Globus pallidus (tissue), 1 donor: ENCODE measurements at regions not wholly inside any gene's neighbourhood (a gene's known extent, or its start where the extent isn't known, plus 50 kb on each side); places are given as distances from the start of the nearest gene placed in this dataset.

Experiments
- DNase-seq: peaks from one replicate; pipeline ENCODE4 v3.0.0-alpha.2; 2015; ENCODE audit warnings: low spot score

GRCh38 chr14:51546603-51547258, 105.0 kb upstream of the FRMD6 start:
- no peak for DNase-seq

DNA sequence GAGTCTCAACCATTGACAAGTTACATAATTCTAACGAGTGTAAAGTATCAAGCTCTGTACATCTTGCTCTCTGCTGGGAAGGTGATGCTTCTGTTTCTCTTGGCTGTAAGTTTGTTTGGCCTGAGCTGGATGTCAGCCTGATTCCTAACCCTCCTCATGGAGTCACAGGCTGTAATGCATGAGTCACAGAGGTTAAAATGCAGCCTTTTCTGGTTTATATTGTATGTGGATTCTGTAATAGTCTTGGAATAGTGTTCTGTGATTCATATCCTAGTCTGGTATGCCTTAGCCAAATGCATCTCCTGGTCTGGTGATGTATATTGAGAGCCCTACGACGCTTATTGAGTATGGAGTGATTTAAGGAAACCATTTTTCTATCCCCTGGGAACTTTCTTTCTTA, 104.5 kb upstream of the FRMD6 start:
- DNase-seq = no peak

DNA sequence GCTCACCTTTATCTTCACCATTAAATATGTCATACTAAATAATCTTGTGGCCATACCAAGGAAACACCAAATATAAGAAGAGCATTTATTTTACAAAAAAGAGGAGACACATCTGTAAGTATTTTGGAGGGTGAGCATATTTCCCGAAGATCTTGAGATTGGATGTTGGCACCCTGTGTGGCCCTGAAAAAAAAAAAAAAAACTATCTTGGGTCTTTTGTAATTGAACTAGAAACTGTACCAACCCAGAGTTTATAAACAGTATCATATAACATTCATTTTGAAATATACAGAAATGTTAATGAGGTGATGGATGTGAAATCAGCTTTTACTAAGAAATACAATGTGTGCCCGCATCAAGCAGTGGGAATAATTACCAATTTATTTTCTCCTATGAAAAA, 104.0 kb upstream of the FRMD6 start:
- no peak for DNase-seq

- no peak for DNase-seq
These were observed 103.5 kb upstream of the FRMD6 start for GRCh38 chr14:51548187-51548586.

GRCh38 chr14:51550636-51551035, 101.1 kb upstream of the FRMD6 start:
- DNase-seq = no peak

DNA sequence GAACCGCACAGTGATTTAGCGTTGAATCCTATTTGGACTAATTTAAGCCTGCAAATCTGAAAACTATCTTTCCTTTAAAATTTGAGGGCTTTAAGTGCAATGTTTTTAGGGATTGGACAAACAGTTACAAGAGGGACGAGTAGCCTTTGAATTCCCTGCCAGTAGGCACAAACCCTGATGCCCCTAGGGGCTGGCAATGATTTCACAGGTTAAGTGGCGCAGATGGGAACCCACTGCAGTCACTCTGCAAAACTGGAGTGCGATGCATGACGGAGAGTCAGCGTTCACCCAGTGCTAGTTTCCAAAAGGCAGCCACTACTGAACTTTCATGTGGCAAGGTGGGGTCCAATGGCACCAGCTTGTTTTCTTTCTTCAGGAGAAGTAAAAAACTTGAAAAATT, 99.4 kb upstream of the FRMD6 start:
- DNase-seq = no peak

DNA sequence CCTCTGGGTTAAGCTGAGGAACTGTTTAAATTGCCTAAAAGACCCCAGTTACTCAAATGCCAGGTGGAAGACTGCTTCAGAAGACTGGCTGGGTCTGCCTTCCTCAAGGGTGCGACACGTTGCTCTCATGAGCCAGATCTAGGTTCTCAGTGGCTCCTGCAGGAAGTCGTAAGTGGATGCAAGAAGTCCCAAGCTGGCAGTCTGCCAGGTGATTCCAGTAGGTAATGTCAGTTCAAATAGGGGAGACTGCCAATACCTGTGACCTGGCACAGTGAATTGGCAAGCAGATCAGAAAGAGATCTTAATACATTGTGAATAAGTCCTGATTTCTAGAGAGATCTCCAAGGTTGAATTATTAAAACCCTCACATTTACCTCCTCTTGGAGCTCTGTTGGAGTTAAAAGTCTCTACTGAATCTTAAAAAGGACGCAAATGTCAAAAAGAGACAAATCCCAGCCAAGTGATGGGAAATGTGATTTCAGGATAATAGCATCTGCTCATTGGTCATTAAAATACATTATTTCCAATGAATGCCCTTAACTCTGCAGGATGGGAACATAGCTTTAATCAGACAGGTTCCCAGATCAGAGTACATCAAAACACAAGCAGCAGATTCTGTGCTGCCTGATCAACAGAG, 98.8 kb upstream of the FRMD6 start:
- DNase-seq = no peak

DNA sequence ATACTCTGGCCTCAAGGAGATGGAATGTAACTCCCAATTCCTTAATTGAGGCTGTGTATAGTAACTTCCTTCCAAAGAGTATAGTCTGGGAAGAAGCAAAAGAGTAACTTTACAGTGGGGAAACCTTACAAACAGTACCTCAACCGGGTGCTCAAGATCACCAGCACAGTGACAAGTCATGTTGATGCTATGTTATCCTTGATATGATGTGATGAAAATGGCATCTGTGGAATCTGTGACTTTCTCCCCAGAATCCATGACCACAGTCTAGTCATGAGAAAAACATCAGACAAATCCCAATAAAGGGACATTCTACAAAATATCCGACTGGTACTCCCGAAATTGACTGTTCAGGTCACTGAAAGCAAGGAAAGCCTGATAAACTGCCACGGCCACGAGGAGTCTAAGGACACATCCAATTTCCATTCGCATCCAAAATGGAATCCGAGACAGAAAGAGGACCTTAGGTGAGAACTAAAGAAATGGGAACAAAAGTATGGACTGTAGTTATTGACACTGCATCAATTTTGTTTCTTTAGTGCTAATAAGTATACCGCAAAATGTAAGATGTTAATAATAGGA, 97.3 kb upstream of the FRMD6 start:
- no peak for DNase-seq

DNA sequence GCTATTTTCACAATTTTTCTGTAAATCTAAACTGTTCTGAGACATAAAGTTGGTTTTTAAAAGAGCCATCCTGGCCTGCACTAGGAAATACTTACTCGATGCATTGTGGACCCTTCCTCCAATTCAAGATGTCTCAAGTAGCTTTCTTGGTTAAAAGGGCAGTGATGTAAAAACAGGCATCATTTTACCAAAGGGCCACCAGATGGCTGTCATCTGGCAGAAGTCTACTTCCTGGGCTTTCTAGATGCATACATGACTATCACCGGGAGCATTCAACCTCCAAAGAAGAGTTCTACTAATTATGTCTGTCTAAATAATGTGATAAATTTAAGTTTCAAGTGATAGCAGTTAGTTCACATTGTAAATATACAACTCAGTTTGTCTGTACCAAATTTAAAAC, 96.8 kb upstream of the FRMD6 start:
- no peak for DNase-seq

DNA sequence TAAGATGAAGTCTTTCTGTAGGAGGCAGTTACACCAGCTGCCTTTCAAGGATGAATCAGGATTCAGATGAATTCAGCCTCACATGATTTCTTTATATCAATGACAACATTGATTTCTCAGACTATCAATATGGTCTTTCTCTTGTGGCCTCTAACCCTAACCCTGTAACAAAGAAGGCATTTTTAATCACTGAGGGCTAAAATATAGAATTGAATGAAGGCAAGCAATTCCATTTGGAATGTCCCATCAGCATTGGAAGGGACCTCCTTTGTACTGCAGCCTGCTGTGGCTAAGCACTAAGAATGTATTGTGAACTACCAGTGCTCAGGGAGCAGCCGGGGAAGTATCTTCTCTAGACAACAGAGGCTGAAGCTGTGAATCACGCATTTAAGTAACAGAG, 90.6 kb upstream of the FRMD6 start:
- peak; percentile 36 for DNase-seq

DNA sequence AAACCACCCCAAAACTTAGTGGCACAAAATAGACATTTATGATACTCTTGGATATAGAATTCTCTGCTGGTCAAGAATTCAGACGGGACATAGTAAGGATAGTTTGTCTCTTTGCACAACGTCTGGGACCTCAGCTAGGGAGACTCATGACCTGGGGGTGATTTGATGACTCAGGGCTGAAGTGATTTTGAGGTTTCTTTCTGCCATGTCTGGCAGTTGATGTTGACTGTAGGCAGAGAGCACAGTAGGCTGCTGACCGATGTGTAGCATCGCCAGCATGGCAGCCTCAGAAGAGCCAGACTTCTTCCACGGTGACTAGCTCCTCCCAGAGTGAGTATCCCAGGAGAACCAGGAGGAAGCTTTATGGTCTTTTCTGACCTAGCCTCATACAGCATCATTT, 88.9 kb upstream of the FRMD6 start:
- DNase-seq = no peak

DNA sequence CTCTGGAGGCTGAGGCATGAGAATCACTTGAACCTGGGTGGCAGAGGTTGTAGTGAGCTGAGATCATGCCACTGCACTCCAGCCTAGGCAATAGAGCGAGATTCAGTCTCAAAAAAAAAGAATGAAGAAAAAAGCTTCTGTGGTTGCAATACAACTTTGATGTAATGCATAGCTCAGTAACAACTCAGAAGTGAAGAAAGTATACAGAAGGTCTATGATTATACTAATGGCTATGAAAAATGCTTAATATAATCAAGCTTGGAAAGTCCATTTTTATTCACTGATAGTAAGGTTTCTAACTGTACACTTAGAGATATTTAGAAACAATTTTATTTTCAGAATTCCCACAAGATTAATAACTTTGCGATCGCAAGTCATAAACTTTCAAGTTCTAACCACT, 88.2 kb upstream of the FRMD6 start:
- DNase-seq = no peak

DNA sequence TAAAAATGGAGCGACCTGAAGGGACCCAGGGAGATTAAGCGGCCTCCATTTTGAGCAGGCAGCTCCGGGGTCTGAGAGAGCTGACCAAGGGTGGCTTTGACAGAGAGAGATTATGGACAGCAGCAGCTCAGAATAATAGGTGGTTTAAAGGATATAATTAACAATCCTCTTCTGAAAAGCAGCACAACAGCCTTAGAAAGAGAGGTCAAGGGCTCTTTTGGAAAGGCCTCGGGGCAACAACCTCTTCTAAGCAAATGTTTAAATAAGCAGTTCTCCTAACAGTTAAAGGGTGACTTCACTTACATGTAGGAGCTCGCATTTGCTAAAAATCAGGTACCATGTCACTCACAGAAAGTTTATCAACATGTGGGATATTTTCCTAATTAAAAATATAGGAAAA, 87.2 kb upstream of the FRMD6 start:
- no peak for DNase-seq

DNA sequence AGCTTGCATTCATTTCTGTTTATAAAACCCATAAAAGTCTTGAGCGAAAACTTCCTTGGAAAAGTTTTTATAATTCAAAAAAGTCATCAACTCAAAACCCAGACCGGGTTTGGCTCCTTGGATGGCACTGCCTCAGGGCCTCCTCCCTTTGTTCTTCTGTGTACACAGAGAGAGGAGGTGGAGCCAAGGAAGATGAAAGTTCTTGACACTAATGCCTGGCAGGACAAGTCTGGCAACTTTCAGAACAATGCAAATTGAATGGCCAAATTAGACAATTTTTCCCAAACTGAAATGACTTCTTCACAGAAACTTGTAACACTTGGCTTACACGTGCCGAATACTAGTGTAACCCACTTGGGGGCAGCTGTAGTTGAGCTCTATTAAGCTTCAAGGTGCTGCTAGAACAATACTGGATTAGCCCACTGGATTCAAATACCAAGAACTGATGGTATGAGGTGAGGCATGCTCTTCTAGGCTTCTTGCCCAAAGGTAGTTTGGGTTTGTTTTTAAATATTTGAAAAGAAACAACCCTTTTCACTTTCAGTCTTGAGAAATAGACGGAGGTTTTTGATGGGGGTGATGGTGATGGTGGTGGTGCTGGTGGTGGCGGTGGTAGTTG, 86.6 kb upstream of the FRMD6 start:
- DNase-seq = no peak

DNA sequence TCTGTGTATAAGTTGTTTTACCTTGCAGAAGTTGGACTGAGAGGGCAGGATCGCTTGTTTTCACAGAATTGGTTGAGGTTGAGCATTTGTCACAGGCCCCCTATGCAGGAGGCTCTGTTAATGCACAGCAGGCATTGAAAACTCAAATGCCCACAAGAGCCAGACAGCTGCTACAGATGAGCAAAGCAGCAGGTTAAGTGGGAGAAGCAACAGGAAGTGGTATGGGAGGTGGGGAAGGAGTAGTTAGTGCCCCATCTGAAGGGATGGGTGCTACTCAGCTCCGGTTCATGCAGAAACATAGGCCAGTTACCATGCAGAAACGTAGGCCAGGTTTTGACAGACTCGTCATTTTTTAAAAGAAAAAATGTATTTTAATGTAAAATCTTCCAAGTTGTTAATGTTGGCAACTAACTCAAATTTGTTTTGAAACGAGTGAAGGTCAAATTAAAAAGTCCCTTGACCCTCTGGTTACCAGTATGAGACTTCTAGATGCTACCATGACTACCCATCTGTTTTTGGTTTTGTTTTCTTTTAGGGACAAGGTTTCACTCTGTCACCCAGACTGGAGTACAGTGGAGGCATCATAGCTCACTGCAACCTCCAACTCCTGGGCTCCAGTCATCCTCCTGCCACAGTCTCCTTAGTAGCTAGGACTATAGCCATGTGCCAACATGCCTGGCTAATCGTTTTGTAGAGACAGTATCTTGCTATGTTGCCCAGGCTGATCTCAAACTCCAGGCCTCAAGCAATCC, 84.7 kb upstream of the FRMD6 start:
- no peak for DNase-seq

- no peak for DNase-seq
These were observed 83.3 kb upstream of the FRMD6 start for GRCh38 chr14:51568366-51568765.

DNA sequence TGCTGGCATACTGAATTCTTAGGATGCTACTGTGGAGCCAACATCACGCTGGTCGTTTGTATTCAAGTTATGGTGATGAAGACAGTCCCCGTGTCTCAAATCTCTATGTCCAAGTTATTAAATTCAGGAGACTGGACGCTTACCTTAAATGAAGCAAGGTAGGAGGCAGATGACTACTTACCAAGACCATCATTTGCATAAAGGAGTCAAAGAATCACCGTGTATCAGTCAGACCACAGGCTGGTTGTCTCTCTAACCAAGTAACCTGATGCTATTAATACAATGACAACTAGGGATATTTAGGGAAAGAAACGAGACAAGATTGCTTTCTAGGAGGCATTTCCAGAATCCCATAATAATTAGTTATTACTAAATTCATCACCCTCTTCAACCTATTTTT, 78.1 kb upstream of the FRMD6 start:
- no peak for DNase-seq

GRCh38 chr14:51574009-51574408, 77.7 kb upstream of the FRMD6 start:
- DNase-seq = no peak

- DNase-seq = no peak
These were observed 76.2 kb upstream of the FRMD6 start for GRCh38 chr14:51575349-51576116.

DNA sequence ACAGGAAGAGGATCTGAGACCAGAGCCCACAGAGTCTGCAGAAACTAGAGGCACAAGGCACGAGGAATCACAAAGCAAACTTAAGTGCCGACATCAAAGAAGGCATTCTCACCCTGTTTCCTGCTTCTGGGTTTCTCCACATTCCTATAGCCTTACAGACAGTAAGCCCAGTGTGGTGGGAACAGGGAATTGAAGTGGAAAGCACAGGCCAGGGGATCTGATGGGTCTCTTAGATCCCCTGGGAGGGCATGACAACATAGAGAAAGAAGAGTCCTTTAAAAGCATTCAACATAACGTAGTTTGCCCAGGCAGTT, 75.6 kb upstream of the FRMD6 start:
- DNase-seq = no peak

DNA sequence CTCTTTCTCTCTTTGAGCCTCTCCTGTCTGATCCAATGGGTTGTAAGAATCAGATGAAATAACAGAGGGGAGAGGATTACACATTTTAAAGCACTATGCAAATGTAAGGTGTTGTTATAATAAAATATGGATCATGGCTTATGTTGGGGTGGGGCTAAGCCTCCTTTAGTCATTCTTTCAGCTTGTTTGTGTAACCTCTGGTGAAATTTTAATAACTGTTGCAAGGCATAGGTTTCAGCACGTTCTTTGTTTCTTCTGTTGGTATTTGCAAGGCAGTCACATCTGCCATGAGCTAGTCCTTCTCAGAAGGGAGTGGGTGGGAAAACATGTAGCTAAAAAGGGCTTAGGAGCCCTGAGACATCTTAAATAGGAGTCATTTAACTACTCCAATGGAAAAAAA, 74.8 kb upstream of the FRMD6 start:
- DNase-seq = no peak

DNA sequence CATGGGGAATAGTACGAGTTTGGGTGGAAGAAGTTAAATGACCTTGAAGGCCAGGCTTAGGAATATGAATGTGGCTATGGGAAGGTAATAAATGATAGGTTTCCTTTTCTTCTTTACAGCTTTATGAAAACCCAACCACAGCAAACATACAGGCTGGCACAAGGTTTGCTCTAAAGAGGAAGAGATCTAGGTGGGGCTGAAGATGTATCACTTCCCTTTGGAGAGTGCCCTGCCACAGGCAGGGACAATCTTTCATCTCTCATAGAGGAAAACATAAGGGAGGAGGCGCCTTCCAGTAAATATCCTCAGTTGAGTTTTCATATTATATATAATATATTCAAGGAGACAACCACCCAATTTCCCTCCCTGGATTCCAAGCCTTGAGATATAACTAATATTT, 72.9 kb upstream of the FRMD6 start:
- DNase-seq = no peak
